ENCODE measurements at regions not wholly inside any gene's neighbourhood (a gene's known extent, or its start where the extent isn't known, plus 50 kb on each side); places are given as distances from the start of the nearest gene placed in this dataset.
"Not testable (repeated sequence)": the region's sequence is repeated elsewhere in the genome, so short reads cannot be mapped to it uniquely, and the experiment has no call there.

DNA sequence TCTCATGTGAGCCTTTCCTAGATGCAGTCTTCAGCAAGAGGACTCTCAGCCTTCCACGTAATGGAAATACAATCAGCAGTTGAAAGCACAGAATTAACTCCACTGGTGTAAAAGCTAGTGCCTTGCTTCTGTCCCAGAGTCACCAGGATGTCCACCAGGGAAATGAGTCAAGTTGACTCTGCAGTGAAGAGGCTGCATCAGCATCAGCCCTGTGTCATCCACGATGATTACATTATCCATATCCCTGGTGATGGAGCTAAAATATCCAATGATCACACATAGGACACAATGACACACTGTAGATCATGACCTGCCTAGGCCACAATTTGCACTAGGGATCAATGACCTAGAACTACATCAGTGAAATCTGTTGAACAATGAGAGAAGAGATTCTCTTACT lies 262.4 kb downstream of the ERMARD start:
- no peak for DNase-seq (ENCODE audit: low spot score)

DNA sequence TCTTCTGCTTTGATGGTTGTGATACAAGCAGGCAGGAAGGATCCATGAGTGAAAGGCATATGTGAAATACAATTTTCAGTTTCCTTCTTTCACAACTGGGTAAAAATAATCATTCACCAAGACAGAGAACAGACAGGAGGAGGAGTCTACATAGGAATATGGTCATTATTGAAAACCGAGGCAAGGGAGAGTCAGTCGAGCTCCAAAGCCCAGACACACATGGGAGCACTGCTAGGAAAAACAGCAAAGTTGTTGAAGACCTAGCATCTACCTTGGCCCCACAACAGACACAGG lies 260.6 kb downstream of the ERMARD start:
- no peak for DNase-seq (ENCODE audit: low spot score)

DNA sequence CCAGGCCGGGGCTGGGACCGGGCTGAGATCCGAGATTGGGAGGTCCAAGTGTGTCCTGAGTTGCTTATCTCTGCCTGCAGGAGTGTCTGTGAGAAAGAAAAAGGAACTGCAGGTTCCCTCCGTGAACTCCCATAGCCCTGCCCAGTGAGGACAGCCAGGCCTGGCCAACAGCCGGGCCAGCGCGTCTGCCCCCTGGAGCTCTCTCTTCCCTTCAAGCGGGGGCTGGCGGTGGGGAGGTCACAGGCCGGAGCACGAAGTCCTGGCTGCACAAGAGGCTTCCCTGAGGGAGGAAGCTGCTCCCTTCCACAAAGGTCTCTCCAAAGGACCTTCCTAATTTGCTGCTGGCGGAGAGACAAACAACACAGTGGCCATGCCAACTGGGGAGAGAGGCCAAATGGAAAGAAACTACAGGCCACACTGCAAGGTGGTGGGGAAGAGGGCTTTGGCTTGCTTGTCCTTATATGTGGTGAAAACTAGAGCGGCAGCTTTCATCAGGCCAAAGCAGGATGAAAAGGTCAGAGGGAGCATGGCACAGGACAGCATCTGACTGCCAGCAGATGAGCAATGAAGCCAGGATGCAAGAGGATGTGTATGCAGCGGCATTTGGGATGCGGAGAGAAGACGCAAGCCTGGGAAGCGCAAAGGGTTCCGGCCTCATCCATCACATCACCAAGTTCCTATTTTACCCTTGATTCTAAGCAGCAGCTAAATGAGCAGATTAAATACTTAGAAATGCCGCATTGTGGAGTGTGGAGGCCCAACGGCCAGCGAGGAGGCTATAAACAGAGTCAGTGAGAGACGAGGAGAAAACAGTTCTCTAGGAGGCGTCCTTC lies 260.0 kb downstream of the ERMARD start:
- no peak for DNase-seq (ENCODE audit: low spot score)

DNA sequence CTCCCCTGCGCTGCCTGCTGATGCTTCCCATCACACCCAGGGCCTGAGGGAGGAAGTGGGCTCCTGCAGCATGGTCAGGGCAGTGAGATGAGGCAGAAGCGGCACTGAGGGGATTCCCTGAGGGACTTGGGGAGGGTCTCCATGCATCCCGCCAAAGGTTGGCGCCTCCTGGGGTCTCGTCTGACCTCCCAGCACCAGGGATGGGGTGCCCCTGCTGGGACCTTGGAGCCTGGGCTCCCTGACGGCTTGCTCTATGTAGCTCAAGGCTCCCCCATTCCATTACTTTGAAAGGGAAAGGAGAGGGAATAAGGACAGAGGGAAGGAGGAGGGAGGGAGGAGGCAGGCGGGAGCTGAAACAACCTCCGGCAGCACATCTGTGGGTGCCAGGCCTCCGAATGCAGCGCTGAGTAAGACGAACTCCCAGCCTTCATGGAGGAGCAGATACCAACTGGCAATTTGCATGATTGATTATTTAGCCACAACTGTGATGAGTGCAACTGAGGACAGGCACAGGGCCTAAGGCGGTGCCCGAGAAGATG lies 259.3 kb downstream of the ERMARD start:
- DNase-seq (ENCODE audit: low spot score) = no peak

DNA sequence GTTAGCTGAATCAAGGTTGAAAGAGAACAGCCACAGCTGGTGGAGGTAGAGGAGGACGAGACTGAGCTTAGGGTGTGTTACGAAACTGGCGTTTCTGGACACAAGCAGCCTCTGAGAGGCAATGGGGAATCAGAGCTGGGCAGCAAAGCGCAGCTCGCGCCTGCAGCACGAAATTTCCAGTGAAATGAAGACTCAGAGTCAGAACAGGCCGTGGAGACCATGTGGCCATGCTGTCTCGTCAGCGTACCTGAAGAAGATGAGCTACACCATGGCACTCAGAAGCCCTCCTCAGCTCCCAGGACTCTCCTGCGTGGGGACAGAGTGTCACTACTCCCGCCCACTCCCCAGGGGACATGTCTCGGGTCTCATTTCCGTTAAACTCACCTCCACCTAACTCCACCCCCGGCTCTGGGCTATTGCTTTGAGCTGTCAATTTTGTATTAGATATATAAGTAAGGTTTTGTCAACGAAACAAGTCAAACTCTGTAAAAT lies 256.9 kb downstream of the ERMARD start:
- DNase-seq (ENCODE audit: low spot score) = no peak

DNA sequence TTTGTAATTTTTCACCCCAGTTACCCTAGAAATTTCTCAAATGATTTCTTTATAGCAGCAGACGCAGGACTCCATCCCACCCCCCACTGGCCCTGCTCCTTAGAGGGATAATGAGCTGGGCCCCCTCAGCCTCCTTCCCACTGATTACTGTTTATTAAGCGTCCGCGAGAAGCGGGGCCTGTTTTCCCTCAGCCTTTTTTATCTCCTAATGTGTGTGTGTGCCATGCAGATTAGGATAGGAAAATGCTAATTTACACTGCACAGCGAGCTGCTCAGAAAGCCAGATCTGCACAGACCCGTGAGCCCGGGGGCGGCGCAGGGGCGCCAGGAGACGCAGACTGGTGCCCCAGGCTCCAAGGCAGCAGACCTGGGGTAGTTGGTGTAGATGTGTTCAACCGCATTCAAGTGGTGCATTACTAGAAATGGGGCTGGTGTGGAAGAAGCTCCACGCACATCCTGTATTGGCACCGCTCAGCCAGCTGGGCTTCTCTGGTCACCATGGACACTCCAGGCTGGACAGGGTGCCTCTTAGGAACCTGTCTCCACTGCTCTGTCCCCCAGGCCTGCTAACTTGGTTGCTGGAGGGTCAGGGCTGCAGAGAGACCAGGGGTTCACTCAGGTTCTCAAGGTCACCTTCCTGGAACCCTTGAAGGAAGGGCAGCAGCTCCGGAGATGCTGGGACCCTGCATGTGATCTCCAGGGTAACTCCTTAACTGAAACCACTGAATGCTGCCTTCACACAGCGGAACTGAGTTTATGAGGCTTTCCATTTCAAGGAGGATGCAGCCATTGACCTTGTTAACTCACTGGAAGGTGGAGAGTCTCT lies 256.3 kb downstream of the ERMARD start:
- DNase-seq (ENCODE audit: low spot score) = no peak

DNA sequence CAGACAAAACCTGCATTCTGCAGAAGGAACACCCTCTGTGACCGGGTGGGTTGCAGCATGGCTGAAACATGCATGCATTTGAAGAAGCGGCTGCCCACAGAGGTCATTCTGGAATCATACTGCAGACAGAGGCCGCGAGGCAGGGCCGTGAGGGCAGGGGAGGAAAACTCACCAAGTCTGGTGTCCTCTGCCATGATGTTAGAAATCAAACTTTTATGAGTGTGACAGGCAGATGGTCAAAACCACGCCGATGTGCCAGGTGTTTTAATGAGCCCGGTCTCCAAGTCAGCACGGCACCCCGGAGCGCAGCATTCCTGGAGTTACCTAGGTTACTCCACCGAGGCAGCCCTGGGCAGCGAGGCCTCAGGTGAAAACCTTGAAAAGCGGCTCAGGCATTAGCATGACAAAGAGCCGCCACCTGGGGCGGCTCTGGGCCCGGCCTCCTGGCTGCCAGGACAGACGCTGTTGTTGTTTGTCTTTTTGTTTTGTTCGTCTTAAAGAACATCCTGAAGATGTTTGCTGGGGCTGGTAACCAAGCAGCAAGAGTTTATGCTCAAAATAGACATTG lies 255.6 kb downstream of the ERMARD start:
- DNase-seq (ENCODE audit: low spot score) = no peak

DNA sequence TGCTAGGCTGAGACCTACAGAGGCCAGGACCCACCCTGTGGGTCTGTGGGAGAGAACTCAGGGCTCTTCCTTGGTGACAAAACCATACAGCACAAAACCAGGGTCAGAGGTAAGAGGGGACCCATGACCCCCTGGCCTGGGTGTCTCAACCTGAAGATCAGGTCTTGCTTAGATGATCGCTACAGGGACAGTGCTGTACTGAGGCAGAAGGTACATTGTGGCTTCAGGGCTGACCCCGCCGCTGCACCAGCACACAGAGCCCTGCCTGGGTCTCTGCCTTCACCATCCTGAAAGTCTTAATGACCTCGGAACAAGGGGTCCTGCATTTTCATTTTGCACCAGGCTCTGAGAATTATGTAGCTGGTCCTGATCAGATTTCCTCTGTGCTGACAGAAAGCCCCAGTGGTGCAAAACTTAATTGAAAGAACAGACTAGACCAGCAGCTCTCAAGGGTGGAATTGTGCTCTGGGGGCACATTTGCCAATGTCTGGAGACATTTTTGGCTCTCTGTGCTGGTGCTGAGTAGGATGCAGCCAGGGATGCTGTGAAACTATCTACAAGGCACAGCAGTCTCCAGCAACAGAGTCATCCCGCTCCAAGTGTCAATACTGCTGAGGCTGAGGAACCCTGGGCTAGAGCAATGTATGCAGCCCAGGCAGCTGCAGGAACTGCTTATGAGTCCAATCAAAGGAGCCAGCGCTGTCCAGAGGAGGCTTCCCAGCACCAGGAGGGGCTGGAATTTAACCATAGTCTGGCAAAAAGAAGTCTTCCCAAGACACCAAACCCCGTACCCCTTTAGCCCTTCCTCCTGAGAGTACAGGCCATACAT lies 254.9 kb downstream of the ERMARD start:
- no peak for DNase-seq (ENCODE audit: low spot score)

DNA sequence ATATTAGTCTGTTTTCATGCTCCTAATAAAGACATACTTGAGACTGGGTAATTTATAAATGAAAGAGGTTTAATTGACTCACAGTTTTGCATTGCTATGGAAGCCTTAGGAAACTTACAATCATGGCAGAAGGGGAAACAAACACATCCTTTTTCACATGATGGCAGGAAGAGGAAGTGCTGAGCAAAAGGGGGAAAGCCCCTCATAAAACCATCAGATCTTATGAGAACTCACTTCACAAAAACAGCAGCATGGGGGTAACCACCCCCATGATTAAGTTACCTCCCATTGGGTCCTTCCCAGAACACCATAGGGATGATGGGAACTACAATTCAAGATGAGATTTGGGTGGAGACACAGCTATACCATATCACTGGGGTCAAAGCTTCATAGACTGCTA lies 254.2 kb downstream of the ERMARD start:
- no peak for DNase-seq (ENCODE audit: low spot score)

DNA sequence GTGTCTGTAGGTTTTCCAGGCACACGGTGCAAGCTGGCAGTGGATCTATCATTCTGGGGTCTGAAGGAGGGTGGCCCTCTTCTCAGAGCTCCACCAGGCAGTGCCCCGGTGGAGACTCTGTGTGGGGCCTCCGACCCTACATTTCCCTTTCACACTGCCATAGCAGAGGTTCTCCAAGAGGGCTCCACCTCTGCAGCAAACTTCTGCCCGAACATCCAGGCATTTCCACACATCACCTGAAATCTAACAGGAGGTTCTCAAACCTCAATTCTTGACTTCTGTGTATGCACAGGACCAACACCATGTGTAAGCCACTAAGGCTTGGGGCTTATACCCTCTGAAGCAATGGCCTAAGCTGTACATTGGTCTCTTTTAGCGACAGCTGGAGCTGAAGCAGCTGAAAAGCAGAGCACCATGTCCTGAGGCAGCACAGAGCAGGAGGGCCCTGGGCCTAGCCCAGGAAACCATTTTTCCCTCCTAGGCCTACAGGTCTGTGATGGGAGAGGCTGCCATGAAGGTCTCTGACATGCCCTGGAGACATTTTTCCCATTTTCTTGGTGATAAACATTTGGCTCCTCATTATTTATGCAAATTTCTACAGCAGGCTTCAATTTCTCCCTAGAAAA lies 253.3 kb downstream of the ERMARD start:
- no peak for DNase-seq (ENCODE audit: low spot score)

DNA sequence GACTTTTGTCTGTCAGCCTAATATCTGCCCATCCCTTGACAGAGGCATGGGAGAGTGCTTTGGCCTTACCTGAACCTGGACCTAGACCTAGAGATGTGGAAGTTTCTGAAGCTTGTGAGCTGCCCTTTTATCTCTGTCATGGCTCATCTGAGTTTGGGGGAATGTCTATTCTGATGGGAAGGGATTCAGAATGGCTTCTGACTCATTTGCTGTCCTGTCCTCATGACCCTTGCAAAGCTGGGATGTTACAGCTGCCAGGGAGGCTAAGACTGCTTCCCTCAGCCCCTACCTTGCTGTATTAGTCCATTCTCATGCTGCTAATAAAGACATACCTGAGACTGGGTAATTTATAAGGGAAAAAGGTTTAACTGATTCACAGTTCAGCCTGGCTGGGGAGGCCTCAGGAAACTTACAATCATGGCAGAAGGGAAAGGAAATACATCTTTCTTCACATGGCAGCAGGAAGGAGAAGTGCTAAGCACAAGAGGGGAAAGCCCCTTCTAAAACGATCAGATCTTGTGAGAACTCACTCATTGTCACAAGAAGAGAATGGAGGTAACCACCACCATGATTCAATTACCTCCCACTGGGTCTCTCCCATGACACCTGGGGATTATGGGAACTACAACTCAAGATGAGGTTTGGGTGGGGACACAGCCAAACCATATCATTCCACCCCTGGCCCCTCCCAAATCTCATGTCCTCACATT lies 252.2 kb downstream of the ERMARD start:
- no peak for DNase-seq (ENCODE audit: low spot score)

DNA sequence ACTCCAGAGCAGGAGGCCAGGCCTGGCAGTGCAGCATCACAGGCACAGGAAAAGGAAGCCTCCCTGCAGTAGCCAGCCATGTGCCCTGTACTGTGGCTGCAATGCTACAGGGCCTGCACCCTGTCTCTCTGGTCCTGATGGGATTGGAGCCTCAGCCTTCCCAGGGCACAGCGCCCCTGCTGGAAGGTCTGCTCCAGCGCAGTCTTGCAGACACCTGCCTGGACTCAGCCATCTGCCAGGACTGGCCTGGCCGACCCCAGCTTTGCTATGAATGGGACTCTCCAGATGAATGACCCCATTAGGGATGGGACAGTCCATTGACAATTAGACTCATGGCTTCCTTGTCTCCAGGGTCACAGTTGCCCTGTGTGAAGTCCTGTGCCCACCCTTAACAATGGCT lies 251.6 kb downstream of the ERMARD start:
- no peak for DNase-seq (ENCODE audit: low spot score)

DNA sequence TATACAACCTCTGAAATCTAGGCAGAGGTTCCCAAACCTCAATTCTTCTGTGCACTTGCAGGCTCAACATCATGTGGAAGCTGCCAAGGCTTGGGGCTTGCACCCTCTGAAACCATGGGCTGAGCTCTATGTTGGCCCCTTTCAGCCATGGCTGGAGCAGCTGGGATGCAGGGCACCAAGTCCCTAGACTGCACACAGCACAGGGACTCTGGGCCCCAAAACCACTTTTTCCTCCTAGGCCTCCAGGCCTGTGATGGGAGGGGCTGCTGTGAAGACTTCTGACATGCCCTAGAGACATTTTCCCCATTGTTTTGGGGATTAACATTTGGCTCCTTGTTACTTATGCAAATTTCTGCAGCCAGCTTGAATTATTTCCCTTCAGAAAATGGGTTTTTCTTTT lies 250.4 kb downstream of the ERMARD start:
- not testable (repeated sequence) for DNase-seq (ENCODE audit: low spot score)

DNA sequence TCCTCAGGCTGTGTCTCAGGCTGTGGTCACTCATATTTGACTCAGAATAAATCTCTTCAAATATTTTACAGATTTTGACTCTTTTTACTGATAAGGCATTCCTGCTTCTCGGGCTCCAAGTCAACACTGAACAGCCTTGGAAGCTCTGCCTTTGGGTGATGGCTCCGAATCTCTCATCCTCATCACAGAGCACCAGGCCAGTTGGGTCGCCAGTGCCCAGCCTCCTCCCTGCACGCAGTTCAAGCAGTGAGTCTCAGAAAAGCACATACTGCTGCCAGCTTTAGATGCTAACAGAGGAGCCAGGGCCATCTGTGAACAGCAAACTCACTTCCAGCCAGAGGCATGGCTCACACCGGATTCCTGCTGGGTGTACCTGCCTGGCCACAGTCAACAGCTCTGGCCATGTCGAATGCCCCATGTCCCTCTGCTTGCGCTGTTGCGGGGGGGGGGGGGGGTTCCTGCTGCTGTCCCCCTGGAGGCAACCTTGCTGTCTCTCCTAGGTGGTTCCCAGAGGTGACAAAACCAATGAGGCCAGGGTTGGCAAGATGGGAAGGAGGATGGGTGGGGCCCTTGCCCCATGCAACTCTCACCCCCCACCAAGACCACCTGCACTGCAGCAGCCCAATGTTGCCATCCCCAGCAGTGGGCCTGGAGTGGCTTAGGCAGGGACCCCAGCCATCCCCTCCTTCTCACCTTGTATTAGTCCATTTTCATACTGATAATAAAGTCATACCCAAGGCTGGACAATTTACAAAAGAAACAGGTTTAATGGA lies 248.8 kb downstream of the ERMARD start:
- no peak for DNase-seq (ENCODE audit: low spot score)

DNA sequence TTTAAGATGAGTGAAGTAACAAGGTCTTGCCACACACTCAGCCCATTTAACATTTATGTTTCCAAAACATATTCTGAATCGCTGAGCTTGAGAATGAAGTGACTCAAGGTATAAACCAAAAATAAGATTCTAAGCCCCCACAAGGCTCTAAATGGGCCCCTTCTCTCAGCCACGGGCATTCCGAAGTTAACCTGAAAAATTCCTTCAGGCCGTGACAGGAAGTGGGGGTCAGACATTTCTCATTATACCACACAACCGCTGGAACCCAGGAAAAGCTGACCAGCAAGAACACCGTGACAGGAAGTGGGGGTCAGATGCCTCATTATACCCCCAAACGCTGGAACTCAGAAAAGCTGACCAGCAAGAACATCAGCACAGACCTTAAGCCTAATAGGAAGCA lies 247.9 kb downstream of the ERMARD start:
- no peak for DNase-seq (ENCODE audit: low spot score)

DNA sequence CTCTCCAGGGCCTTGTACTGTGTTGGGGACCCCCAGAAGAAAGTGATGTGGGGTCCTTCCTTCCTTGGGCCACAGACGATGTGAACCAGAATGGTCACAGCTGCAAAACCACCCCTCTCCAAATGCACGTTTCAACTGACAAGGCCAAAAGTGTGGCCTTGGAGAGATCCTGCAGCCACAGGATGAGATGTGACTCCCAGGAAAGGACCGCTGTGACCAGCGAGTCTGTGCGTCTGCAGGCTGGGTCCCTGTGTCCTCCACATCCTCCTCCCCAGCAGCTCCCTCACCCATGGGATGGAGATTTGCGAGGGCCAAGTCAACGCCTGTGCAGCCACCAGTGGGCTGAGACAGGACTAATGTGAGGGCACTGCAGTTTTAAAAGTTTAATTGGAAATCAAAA lies 247.0 kb downstream of the ERMARD start:
- no peak for DNase-seq (ENCODE audit: low spot score)

DNA sequence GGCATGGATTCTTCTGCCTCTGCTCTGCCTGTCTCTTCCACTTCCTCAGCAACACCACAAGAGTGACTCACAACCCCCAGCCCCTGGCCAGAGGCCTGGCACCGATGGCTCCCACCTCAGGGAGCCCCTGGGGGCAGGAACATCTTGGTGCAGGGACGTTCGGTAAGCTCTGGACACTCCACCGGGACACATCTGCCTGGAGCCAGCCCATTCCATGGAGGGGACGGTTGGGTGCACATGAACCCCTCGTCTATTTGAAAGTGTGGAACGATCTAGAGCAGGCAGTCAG lies 246.5 kb downstream of the ERMARD start:
- no peak for DNase-seq (ENCODE audit: low spot score)

DNA sequence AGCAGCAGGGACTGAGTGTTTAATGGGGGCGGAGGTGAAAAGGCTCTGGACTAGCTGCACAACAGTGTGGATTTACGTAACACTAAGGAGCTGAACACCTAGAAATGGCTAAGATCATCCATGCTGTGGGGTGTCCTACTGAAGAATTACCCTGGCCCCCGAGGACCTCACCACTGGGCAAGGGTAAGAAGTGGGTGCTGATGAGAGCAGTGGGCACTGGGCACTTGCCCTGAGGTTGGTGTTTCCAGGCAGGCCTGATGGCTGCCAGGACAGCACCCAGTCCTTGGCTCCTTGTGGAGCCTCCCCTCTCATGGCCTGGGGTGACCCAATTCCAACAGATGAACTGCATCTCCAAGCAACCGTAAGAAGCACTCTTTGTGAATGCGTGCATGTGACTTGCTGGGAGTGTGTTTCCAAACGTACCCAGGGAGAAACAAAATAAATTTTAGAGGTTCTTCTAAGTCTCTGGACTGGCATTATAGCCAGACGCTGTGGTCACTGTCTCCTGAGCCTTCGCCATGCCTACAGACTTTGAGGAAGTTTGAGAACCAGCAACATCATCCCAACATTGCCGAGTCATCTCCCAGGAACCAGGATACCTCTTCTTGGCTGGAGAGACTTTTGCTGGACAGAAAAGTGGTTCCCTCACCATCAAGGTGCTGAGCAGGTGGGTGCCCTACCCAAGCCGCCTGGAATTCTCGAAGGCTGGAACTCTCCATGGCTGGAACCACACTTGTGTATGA lies 245.9 kb downstream of the ERMARD start:
- DNase-seq (ENCODE audit: low spot score) = no peak

DNA sequence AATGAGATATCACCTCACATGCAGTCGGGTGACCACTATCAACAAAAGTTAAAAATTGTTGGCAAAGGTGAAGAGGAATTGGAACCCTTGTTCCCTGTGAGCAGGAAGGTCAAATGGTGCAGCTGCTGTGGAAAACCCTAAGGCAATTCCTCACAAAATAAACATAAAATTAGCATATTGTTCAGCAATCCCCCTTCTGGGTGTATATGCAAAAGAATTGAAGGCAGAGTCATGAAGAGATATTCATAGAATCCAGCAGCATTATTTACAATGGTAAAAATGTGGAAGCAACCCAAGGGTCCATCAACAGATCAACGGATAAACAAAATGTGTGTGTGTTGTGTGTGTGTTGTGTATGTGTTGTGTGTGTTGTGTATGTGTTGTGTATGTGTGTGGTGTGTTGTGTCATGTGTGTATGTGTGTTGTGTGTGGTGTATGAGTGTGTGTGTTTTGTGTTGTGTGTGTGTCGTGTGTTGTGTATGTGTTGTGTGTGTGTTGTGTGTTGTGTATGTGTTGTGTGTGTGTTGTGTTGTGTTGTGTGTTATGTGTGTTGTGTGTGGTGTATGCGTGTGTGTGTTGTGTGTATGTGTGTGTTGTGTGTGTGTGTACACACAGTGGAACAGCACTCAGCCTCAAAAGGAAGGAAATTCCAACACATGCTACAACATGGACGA lies 245.1 kb downstream of the ERMARD start:
- DNase-seq (ENCODE audit: low spot score) = no peak
